Astrocyte (in vitro differentiated cells and primary cell): ENCODE measurements at regions not wholly inside any gene's neighbourhood (a gene's known extent, or its start where the extent isn't known, plus 50 kb on each side); places are given as distances from the start of the nearest gene placed in this dataset.

ENCODE experiments used
- CTCF ChIP-seq: IDR thresholded peaks from 2 replicates; pipeline ENCODE4 v1.5.1; 2011; ENCODE audit warnings: low read depth, mild to moderate bottlenecking, inconsistent platforms, low read length, moderate library complexity; ENCODE audit not compliant: insufficient read depth
- EZH2 ChIP-seq: IDR thresholded peaks from 2 replicates; pipeline ENCODE4 v1.6.1; 2012; ENCODE audit warnings: mild to moderate bottlenecking, low read length, inconsistent platforms; ENCODE audit not compliant: insufficient read depth

- TF ChIP-seq CTCF (no peak), EZH2 (no peak)
Observed at GRCh38 chr2:10520154-10520553, 72.0 kb upstream of the ODC1 start.
